ENCODE measurements at regions not wholly inside any gene's neighbourhood (a gene's known extent, or its start where the extent isn't known, plus 50 kb on each side); places are given as distances from the start of the nearest gene placed in this dataset.

- TF ChIP-seq CTCF (IDR thresholded peaks at IDR 0.05; ENCODE audit: low read depth, low read length, poor library complexity, severe bottlenecking), result no peak
- TF ChIP-seq EZH2phosphoT487 (IDR thresholded peaks at IDR 0.05; ENCODE audit: borderline replicate concordance, low read length), result no peak
Observed at GRCh38 chr15:39226169-39226937, 354.5 kb upstream of the THBS1 start.
